Prostate gland (tissue), 2 donors: ENCODE measurements at regions not wholly inside any gene's neighbourhood (a gene's known extent, or its start where the extent isn't known, plus 50 kb on each side); places are given as distances from the start of the nearest gene placed in this dataset.

Source experiments
- DNase-seq: peaks from one replicate; pipeline ENCODE4 v3.0.0-alpha.2; 2019; ENCODE audit warnings: low spot score
- H3K27ac ChIP-seq, 2 donors: fragments of 200-600 bp; sonication (generic); 2 replicates each; pipeline ENCODE4 v1.5.1; 2017 to 2019
- H3K27me3 ChIP-seq: fragments of 200-600 bp; sonication (generic); replicated peaks from 2 replicates; pipeline ENCODE4 v1.5.1; 2019; ENCODE audit not compliant: insufficient read depth
- H3K36me3 ChIP-seq, 2 donors: fragments of 200-600 bp; sonication (generic); 1 replicate in 1 of 2; 2 replicates in 1 of 2; pipeline versions ENCODE4 v1.5.1 to v1.8.1; 2017 to 2019
- H3K4me1 ChIP-seq: fragments of 200-600 bp; sonication (generic); replicated peaks from 2 replicates; pipeline ENCODE4 v1.5.1; 2019
- H3K4me3 ChIP-seq, 2 donors: fragments of 200-600 bp; sonication (generic); 2 replicates each; pipeline ENCODE4 v1.5.1; 2017 to 2019
- H3K9me3 ChIP-seq: fragments of 200-600 bp; sonication (generic); 2 replicates; pipeline ENCODE4 v1.5.1; 2017
- POLR2A ChIP-seq: fragments of 450-650 bp; IDR thresholded peaks from one replicate; pipeline ENCODE4 v1.6.1; 2016; ENCODE audit warnings: antibody characterized with exemption, mild to moderate bottlenecking
- POLR2AphosphoS5 ChIP-seq: sonication (generic); formaldehyde crosslinking; IDR thresholded peaks from one replicate; pipeline ENCODE4 v1.6.1; 2017; ENCODE audit warnings: antibody characterized with exemption
- WGBS: methylation state at CpG from one replicate; pipeline ENCODE4 v1.1.5; 2018; 5-methylcytosine and 5-hydroxymethylcytosine counted together
- intact Hi-C: fragments of 100-400 bp; cut with DNase I; formaldehyde crosslinking; loops from one replicate; pipeline ENCODE4 v1.14.2; 2022
- TF ChIP-seq, protein P1 (sequence below), 4 experiments: fragments of 200-600 bp in 2 of 4; fragments of 450-650 bp in 2 of 4; sonication (generic) in 2 of 4; IDR thresholded peaks; 1 replicate in 3 of 4; 2 replicates in 1 of 4; pipeline ENCODE4 v1.5.1; 2016 to 2019; ENCODE audit warnings: antibody characterized with exemption in 4 of 4, mild to moderate bottlenecking in 2 of 4, moderate library complexity in 2 of 4

DNA sequence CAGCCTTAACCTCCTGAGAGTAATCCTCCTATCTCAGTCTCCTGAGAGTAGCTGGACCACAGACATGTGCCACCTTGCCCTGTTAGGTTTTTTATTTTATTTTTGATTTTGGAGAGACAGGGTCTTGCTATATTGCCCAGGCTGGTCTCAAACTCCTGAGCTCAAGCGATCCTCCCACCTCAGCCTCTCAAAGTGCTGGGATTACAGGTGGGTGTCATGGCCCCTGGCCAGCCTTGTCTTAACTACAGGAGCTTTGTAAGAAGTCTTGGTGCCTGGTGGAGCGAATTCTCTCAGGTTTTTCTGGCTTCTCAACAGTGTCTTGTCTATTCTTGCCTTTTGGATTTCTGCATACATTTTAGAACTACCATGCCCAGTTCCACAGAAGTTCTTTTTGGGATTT is 546.4 kb downstream of the TBC1D22A start:
- Histone ChIP-seq H3K4me1 (no peaks in the 10 kb centered on the region), H3K27me3 (no peaks in the 10 kb centered on the region), H3K27ac (no peak overlapping the region), H3K4me3 (no peak overlapping the region), H3K36me3 (no peaks in the 10 kb centered on the region), H3K9me3 (no peaks in the 10 kb centered on the region)
- TF ChIP-seq POLR2A, result no peak
- TF ChIP-seq, protein P1, sequence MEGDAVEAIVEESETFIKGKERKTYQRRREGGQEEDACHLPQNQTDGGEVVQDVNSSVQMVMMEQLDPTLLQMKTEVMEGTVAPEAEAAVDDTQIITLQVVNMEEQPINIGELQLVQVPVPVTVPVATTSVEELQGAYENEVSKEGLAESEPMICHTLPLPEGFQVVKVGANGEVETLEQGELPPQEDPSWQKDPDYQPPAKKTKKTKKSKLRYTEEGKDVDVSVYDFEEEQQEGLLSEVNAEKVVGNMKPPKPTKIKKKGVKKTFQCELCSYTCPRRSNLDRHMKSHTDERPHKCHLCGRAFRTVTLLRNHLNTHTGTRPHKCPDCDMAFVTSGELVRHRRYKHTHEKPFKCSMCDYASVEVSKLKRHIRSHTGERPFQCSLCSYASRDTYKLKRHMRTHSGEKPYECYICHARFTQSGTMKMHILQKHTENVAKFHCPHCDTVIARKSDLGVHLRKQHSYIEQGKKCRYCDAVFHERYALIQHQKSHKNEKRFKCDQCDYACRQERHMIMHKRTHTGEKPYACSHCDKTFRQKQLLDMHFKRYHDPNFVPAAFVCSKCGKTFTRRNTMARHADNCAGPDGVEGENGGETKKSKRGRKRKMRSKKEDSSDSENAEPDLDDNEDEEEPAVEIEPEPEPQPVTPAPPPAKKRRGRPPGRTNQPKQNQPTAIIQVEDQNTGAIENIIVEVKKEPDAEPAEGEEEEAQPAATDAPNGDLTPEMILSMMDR (IDR thresholded peaks at IDR 0.05), result no peak
- TF ChIP-seq POLR2AphosphoS5, result no peak
- no peak for DNase-seq
- WGBS, result 57% methylated on average over 2 of the region's 2 CpGs
- intact Hi-C loops, result no loop called here

DNA sequence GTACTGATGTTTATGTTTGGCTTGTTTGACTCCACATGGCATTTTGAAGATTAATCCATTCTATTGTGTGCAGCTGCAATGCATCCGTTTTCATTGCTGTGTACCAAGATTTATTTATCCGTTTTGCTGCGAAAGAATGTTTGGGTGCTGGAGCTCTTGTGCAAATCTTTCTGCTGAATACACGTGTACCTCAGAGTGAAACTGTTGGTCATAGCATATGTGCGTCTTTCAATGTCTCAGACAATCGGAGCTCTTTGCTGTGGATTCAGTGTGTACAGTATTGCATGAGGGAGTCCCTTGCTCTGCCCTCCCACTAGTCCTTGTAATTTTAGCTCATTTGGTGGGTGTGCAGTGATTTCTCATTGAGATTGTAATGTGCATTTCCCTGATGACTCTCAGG is 545.4 kb downstream of the TBC1D22A start:
- H3K4me1 ChIP-seq, result no peaks in the 10 kb centered on the region
- no peaks in the 10 kb centered on the region for H3K9me3 ChIP-seq
- TF ChIP-seq, protein P1 (IDR thresholded peaks at IDR 0.05), result no peak
- TF ChIP-seq POLR2A, result no peak
- TF ChIP-seq POLR2AphosphoS5, result no peak
- DNase-seq, result no peak
- intact Hi-C loops, result no loop called here
- H3K27me3 ChIP-seq, result no peaks in the 10 kb centered on the region
- no peak overlapping the region for H3K4me3 ChIP-seq
- WGBS, result 49% methylated on average over 6 of the region's 6 CpGs
- H3K27ac ChIP-seq, result no peak overlapping the region
- no peaks in the 10 kb centered on the region for H3K36me3 ChIP-seq

DNA sequence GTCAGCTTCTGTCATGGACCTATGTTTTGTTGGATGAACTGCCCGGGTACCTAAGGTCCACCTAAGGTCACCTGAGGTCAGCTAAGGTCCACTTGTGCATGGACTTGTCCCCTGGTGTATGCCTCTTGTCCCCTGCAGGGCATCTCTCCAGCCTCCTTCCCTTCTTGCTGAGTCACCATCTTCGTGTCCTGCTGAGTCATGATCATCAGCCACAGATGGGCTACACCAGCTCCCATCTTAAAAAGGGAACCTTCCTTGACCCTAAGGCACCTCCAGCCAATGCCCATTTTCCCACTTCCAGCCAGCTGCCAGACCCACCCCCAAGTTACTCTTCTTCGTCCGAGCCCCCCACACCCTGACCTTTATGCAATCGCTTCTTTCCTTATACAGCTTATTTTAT is 544.9 kb downstream of the TBC1D22A start:
- no peak overlapping the region for H3K27ac ChIP-seq
- 78% methylated on average over 5 of the region's 5 CpGs for WGBS
- no peaks in the 10 kb centered on the region for H3K4me1 ChIP-seq
- no peak for DNase-seq
- H3K27me3 ChIP-seq, result no peaks in the 10 kb centered on the region
- no peaks in the 10 kb centered on the region for H3K36me3 ChIP-seq
- TF ChIP-seq, protein P1 (IDR thresholded peaks at IDR 0.05), result no peak
- TF ChIP-seq POLR2AphosphoS5 (no peak), POLR2A (no peak)
- no peaks in the 10 kb centered on the region for H3K9me3 ChIP-seq
- H3K4me3 ChIP-seq, result no peak overlapping the region
- intact Hi-C loops, result no loop called here

DNA sequence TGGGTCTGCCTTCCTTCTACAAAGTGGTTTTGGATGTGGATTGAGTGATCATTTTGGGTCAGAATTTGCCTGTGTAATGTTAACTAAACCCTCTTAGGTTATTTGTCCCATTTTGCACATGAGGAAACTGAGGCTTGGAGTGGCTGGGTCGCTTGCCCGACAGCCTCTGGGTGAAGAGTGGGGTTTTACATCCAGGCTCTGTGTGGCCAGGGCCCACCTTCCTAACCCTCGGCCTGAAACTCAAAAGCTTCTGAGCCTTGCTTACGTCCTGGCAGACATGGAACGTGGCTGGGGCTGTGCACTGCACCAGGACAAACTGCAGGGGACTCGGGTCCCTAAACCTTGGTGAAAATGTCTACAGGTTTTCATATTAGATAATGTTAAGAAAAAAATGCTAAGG is 542.4 kb downstream of the TBC1D22A start:
- TF ChIP-seq, protein P1 (IDR thresholded peaks at IDR 0.05), result no peak
- TF ChIP-seq POLR2A (no peak), POLR2AphosphoS5 (no peak)
- no peaks in the 10 kb centered on the region for H3K27me3 ChIP-seq
- no peak overlapping the region for H3K4me3 ChIP-seq
- H3K4me1 ChIP-seq, result no peaks in the 10 kb centered on the region
- no peak overlapping the region for H3K27ac ChIP-seq
- no peaks in the 10 kb centered on the region for H3K9me3 ChIP-seq
- WGBS, result 96% methylated on average over 6 of the region's 6 CpGs
- H3K36me3 ChIP-seq, result no peaks in the 10 kb centered on the region
- no peak for DNase-seq
- intact Hi-C loops, result no loop called here

DNA sequence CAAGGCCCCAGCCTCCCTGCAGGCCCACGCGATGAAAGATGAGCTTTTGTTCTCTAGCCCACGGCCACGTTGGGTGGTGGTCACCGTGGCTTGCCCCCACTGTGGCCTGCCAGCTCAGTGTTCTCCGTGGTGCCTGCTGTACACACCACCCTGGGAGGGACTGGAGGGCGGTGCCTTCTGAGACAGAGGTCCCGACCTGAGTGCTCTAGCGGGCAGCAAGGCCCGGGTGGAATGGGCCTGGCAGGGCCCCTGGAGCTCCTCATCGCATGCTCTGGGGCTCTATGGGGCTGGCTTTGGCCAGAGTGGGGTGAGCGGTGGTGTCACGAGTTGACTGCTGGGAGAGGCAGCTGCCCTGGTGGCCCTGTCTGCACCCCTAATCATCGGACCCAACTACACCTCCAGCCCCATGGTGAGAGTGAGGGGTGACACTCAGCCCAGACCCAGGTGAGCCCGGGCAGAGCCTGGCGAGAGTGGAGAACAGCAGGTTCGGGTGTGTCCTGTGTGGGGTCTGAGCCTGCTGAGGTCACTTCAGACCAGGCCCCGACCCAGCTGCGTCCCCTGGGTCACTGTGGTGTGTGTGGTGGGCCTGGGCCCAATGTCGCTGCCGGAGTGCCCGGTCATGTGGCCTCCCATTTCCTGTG is 541.9 kb downstream of the TBC1D22A start:
- intact Hi-C loops, result no loop called here
- 93% methylated on average over 22 of the region's 22 CpGs for WGBS
- no peaks in the 10 kb centered on the region for H3K4me1 ChIP-seq
- H3K27me3 ChIP-seq, result no peaks in the 10 kb centered on the region
- H3K36me3 ChIP-seq, result no peaks in the 10 kb centered on the region
- no peak overlapping the region for H3K27ac ChIP-seq
- DNase-seq, result no peak
- TF ChIP-seq POLR2AphosphoS5 (no peak), POLR2A (no peak)
- TF ChIP-seq, protein P1 (IDR thresholded peaks at IDR 0.05), result no peak
- H3K4me3 ChIP-seq, result no peak overlapping the region
- no peaks in the 10 kb centered on the region for H3K9me3 ChIP-seq
